GM12872 (cell line): ENCODE measurements at regions not wholly inside any gene's neighbourhood (a gene's known extent, or its start where the extent isn't known, plus 50 kb on each side); places are given as distances from the start of the nearest gene placed in this dataset.

Experiments used
- CTCF ChIP-seq: IDR thresholded peaks from 3 replicates; pipeline ENCODE4 v1.5.1; 2011; ENCODE audit warnings: low read depth, mild to moderate bottlenecking, low read length, moderate library complexity; ENCODE audit not compliant: insufficient read depth

DNA sequence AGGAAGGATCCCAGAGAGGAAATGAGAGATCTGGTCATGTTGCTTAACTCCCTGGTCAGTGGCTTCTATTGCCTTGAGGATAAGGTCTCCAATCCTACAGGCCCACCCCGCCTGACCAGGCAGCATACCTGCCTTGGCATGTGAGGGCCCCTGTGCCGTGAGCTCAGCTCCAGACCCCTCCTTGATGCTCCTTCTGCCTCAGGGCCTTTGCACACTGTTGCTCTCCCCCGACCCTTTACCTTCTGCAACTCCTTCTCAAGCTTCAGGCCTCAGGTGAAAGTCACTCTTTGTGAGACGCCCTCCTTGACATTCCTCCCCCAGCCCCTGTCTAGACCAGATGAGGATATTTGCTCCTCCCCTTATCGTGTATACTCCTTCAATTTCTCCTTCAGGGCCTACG, 62.8 kb downstream of the FAM241B start:
- TF ChIP-seq CTCF: no peak

GRCh38 chr10:69693886-69694285, 63.8 kb downstream of the FAM241B start:
- no peak for TF ChIP-seq CTCF

DNA sequence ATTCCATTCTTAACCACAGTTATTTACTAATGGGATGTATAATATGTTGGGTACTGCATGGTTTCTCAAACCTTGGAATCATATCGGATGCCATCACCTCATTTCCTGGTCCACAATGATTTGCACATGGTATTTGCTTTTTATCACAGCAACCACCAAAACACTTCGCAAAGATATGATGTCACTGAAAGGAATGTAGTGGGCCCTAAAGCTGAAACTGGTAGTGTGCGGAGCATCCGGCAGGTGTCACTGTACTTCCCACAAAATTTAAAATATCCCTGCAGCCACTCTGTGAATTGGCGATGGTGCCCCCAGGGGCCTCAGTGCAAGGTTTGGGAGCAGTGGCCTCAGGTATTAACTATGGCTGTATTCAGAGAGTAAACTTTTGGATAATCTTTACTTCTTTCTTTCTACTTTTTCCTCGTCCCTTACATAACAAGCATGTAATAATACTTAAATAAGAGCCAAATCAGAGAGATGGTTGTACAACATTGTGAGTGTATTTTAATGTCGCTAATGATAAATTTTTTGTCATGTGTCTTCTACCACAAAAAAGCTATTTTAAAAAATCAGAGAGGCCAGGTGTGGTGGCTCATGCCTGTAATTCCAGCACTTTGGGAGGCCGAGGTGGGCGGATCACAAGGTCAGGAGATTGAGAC, 66.2 kb downstream of the FAM241B start:
- peak; percentile 74 for TF ChIP-seq CTCF

GRCh38 chr10:69697006-69697405, 67.0 kb downstream of the FAM241B start:
- no peak for TF ChIP-seq CTCF

DNA sequence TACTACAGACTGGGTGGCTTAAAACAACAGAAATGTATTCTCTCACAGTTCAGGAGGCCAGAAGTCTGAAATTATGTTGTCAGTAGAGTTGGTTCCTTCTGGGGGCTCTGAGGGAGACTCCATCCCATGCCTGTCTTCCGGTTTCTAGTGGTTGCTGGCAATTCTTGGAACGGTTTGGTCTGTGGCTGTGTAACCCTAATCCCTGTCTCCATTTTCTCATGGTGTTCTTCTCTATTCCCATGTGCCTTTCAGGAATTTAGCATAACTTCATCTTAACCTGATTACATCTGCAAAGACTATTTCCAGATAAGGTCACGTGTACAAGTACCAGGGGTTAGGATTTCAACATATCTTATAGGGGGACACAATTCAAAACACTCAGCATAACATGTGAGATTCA, 73.2 kb downstream of the FAM241B start:
- no peak for TF ChIP-seq CTCF

DNA sequence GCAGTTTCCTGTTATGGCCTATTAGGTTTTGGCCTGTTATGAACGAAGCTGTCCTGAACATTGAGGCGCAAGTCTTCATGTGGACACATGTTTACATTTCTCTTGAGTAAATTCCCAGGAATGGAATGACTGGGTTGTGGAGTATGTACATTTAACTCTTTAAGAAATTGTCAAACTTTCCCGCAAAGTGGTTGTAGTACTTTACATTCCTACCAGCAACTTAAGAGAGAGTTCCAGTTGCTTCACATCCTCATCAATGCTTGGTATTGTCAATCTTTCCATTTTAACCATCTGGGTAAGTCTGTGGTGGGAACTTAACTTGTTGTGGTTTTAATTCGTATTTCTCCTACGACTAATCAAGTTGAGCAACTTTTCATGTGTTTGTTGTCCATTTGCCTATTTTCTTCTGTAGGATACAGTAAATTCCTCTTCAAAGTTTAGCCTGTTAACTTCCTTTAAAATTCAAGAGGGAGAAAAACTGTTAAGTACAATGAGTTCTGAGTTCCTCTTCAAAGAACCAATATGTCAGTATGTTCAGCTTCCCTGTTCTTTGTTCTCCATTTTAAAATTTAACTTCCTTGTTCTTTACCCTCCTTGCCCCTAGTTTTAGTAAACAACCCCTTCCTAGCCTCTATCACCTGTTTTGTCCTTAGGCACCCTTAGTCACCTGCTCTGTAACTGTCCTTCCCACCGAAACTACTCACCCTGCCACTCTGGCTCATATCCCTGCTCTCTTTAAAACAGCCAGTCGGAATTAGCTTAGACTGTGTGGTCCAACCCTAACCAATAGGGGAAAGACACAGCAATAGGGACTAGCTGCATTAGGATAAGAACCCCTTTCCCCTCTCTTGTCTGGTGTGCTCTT, 74.0 kb downstream of the FAM241B start:
- TF ChIP-seq CTCF: no peak

DNA sequence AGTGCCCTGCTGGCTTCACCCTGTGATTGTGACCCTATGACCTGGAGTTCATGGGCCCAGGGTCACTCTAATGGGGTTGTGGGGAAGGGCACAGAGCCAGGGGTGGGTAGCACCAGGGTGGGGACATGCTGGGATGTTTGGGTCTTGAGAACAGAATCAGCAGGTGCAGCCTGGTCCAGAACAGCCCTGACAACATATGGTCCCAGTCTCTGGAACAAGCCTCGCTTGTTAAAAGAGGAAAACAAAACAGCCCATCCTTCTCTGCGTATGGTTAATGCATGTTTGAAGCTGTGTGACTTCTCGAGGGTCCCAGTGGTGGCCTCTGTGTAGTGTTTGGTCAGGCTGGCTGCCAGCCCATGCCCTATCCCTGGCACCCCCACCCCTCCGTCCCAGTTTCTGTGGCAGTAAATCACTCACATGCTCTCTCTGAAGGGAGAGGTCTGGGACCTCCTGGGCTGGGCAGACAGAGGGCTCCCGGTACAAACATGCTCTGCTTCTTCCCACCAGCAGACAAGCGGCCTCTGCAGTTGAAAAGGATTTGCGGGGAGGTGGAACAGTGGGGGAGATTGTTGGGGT, 79.4 kb downstream of the FAM241B start:
- TF ChIP-seq CTCF: no peak
